ENCODE measurements at regions not wholly inside any gene's neighbourhood (a gene's known extent, or its start where the extent isn't known, plus 50 kb on each side); places are given as distances from the start of the nearest gene placed in this dataset.

DNA sequence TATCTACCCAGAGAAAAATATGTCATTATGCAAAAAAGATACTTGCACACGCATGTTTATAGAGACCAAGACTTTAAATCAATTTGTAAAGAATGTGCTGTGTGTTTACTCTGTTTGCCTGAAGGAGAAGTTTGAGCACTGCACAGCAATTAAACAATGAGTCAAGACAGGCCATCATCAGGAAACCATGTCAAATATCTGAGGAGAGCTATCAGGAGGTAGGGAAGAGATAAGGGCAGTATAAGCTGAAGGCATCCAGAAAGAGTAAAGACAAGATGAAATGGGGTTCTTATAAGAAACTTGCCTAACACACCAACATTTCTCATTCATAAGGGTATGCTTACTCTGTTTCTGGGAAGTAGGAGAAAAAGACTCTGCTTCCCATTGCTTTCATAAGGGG is 405.8 kb upstream of the PTGER4 start:
- peaks cover 4% of the 10 kb centered on the region for H3K9me3 ChIP-seq (ENCODE audit: control insufficient read depth, low read length)
- H3K27me3 ChIP-seq (ENCODE audit: control insufficient read depth, insufficient read depth): no peaks in the 10 kb centered on the region
- no peak for ATAC-seq
- no peak overlapping the region for H3K4me3 ChIP-seq (ENCODE audit: low read length)
- no peaks in the 10 kb centered on the region for H3K4me1 ChIP-seq (ENCODE audit: control insufficient read depth, insufficient read depth, low read length)
- no peak overlapping the region for H3K27ac ChIP-seq (ENCODE audit: low read length)
- intact Hi-C loops (cut with DNase I): no loop called here
- DNase-seq: no peak
- WGBS: 90% methylated on average over 1 of the region's 1 CpG

DNA sequence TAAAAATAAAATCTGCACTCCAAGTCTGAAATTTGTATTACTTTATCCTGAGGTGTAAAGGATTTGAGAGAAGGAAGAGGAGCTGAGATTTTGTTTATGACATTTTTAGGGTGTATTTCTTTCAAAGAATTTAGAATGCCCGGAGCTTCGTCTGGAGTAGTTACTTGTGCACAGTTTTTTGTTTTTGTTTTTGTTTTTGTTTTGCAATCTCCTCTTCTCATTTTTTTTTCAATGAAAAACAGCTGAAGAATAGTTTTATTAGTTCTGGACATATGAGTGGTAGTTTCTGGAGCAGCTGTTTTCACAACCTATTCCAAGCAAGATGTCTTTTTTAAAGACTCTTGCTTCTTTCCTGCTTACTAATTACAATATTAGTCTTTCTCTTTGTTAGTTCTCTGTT is 408.2 kb upstream of the PTGER4 start:
- Histone ChIP-seq H3K4me3 (ENCODE audit: low read length) (no peak overlapping the region), H3K27ac (ENCODE audit: low read length) (no peak overlapping the region), H3K27me3 (ENCODE audit: control insufficient read depth, insufficient read depth) (no peaks in the 10 kb centered on the region), H3K4me1 (ENCODE audit: control insufficient read depth, insufficient read depth, low read length) (no peaks in the 10 kb centered on the region), H3K9me3 (ENCODE audit: control insufficient read depth, low read length) (no peaks in the 10 kb centered on the region)
- ATAC-seq (no peak), DNase-seq (no peak)
- WGBS: 81% methylated on average over 2 of the region's 2 CpGs
- intact Hi-C loops (cut with DNase I): no loop called here

DNA sequence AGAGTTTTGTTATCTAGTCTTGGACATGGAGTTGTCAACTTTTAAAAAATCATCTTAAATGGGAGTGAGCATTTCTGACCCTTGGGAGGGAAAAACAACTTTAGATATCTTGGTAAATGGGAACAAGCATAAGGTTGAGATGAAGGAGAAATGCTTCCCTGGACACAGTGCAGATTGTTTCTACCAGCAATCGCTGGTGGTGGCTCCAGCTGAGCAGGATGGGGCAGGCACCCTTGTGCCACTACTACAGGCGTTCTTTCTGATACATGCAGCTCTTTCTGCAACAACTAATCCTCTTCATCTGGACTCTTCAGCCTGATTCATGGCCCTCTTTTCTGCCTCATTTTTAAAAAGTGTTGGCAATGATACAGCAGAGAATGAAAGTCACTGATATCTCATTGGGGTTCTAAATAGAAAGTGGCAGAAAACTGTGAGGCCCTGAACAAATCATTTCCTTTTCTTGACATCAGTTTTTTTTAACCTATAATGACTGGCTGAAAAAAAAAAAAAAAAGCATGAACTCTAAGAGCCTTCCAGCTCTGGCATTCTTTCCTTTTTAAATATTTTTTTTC is 409.4 kb upstream of the PTGER4 start:
- Histone ChIP-seq H3K27me3 (ENCODE audit: control insufficient read depth, insufficient read depth) (no peaks in the 10 kb centered on the region), H3K4me3 (ENCODE audit: low read length) (no peak overlapping the region), H3K4me1 (ENCODE audit: control insufficient read depth, insufficient read depth, low read length) (no peaks in the 10 kb centered on the region), H3K9me3 (ENCODE audit: control insufficient read depth, low read length) (no peaks in the 10 kb centered on the region), H3K27ac (ENCODE audit: low read length) (no peak overlapping the region)
- 73% methylated on average over 2 of the region's 2 CpGs for WGBS
- intact Hi-C loops (cut with DNase I): no loop called here
- no peak for ATAC-seq
- no peak for DNase-seq

DNA sequence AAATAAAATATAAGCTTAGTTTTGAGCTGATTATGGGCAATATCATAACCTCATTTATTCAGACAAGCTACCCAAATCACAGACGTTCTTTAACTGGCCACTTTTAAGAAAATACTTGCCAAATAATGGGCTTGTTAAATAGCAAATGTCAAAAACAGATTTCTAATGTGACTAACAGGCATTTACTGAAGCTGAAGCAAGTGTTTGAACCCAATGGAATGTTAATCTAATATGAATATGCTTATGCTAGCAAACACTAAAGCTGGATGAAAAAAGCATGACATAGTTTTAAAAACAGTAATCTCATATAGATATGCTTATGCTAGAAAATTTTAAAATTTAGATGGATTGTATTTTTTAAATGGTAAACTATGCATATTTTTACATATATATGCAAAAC is 411.6 kb upstream of the PTGER4 start:
- no peaks in the 10 kb centered on the region for H3K9me3 ChIP-seq (ENCODE audit: control insufficient read depth, low read length)
- H3K4me1 ChIP-seq (ENCODE audit: control insufficient read depth, insufficient read depth, low read length): no peaks in the 10 kb centered on the region
- DNase-seq (no peak), ATAC-seq (no peak)
- intact Hi-C loops (cut with DNase I): no loop called here
- H3K4me3 ChIP-seq (ENCODE audit: low read length): no peak overlapping the region
- 49% methylated on average over 1 of the region's 1 CpG for WGBS
- H3K27ac ChIP-seq (ENCODE audit: low read length): no peak overlapping the region
- no peaks in the 10 kb centered on the region for H3K27me3 ChIP-seq (ENCODE audit: control insufficient read depth, insufficient read depth)

DNA sequence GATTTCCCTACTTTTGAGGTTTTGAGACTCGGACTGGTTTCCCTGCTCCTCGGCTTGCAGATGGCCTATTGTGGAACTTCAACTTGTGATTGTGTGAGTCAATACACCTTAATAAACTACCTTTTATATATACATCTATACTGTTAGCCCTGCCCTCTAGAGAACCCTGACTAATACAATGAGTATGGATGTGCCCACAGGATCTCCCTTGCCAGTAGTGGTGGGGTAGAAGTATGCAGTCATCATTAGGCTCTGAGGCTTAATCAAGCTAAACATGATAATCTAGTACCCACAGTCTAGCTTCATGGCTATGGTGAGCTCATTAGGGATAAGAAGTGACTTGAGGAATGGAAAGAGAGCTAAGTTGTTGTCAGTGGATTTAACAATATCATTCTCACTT is 412.8 kb upstream of the PTGER4 start:
- intact Hi-C loops (cut with DNase I): no loop called here
- no peaks in the 10 kb centered on the region for H3K9me3 ChIP-seq (ENCODE audit: control insufficient read depth, low read length)
- no peak overlapping the region for H3K27ac ChIP-seq (ENCODE audit: low read length)
- ATAC-seq (no peak), DNase-seq (no peak)
- H3K4me1 ChIP-seq (ENCODE audit: control insufficient read depth, insufficient read depth, low read length): no peaks in the 10 kb centered on the region
- H3K27me3 ChIP-seq (ENCODE audit: control insufficient read depth, insufficient read depth): no peaks in the 10 kb centered on the region
- WGBS: 95% methylated on average over 2 of the region's 2 CpGs
- no peak overlapping the region for H3K4me3 ChIP-seq (ENCODE audit: low read length)

DNA sequence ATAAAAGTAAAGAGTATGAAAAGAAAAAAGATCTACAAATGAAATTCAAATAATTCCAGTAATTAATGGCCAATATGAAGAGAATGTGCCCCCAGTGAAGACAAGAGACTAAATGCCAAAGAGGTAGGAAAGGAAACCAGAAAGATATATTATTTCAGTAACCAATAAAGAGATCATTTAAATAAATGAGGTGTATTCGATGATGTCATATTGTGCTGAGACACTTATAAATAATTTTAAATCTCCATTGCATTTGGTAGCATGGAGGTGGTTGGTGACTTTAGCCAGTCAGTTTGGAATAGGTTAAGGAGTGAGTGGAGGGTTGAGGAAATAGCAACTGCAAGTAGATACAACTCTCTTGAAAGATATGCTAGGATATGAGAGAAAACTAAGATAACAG is 417.7 kb upstream of the PTGER4 start:
- no peak for DNase-seq
- ATAC-seq: no peak
- H3K4me1 ChIP-seq (ENCODE audit: control insufficient read depth, insufficient read depth, low read length): no peaks in the 10 kb centered on the region
- no peaks in the 10 kb centered on the region for H3K27me3 ChIP-seq (ENCODE audit: control insufficient read depth, insufficient read depth)
- 96% methylated on average over 1 of the region's 1 CpG for WGBS
- H3K9me3 ChIP-seq (ENCODE audit: control insufficient read depth, low read length): no peaks in the 10 kb centered on the region
- H3K4me3 ChIP-seq (ENCODE audit: low read length): no peak overlapping the region
- intact Hi-C loops (cut with DNase I): no loop called here
- H3K27ac ChIP-seq (ENCODE audit: low read length): no peak overlapping the region

DNA sequence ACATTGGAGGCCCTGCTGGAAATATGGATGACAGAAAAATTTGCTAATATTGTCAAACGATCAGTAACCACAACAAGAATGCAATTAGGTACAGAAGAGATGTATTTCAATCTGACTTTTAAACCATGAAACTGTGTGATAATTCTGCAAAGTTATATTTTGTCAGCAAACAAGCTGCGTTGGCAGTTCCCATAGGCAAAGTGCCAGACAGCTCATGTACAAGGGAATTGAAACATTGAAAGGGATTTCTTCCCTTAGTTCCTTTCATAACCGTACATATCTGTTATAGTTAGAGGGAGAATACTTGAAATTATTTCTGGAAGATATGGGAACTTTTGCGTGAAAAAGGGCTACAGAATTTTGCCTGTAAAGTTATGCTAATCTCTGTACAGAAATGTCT is 419.4 kb upstream of the PTGER4 start:
- DNase-seq (peak; percentile 44 to 85 (median 69)), ATAC-seq (peak in 1 of 2 donors; percentile 33)
- Histone ChIP-seq H3K9me3 (ENCODE audit: control insufficient read depth, low read length) (no peaks in the 10 kb centered on the region), H3K27me3 (ENCODE audit: control insufficient read depth, insufficient read depth) (no peaks in the 10 kb centered on the region), H3K4me3 (ENCODE audit: low read length) (no peak overlapping the region), H3K4me1 (ENCODE audit: control insufficient read depth, insufficient read depth, low read length) (no peaks in the 10 kb centered on the region), H3K27ac (ENCODE audit: low read length) (no peak overlapping the region)
- 41% methylated on average over 4 of the region's 4 CpGs for WGBS
- intact Hi-C loops (cut with DNase I): no loop called here

DNA sequence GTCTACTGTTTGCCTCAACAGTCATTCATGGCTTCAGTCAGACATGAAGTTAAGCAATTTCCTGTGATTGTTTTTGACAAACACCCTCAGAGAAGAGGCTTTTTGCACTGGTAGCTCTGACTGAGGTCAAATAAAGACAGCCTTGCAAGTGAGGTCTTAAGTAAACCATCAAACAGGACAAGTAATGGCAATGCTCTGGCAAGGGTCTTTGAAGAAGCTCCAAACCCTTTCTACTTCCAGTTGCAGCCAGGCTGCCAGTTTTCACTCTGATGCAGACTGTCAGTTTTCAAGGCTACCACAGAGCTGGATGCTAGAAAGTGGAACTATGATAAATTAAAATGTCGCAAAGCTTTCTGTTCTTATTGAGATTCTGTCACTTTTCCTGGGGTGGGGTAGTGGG is 421.5 kb upstream of the PTGER4 start:
- Histone ChIP-seq H3K27ac (ENCODE audit: low read length) (no peak overlapping the region), H3K9me3 (ENCODE audit: control insufficient read depth, low read length) (no peaks in the 10 kb centered on the region), H3K4me3 (ENCODE audit: low read length) (no peak overlapping the region), H3K27me3 (ENCODE audit: control insufficient read depth, insufficient read depth) (no peaks in the 10 kb centered on the region), H3K4me1 (ENCODE audit: control insufficient read depth, insufficient read depth, low read length) (no peaks in the 10 kb centered on the region)
- DNase-seq (peak in 1 of 3 donors; percentile 47), ATAC-seq (no peak)
- intact Hi-C loops (cut with DNase I): no loop called here
- WGBS: 87% methylated on average over 1 of the region's 1 CpG

DNA sequence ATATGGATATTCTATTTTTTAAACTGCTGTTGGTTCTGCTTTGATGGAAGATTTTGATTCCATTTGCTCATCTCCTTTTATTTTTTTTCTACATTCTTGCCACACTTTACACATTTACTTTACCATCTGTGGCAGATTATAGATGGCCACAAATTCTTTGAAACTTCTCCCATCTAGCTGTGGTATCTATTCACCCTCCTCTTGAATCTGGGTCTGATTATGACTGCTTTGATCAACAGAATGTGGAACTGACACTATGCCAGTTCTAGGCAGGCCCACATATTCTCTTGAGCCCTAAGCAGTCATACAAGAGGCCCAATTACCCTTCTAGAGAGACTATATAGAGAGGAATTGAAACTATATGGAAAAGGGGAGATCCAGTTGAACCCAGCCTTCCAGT is 439.0 kb upstream of the PTGER4 start:
- intact Hi-C loops (cut with DNase I): no loop called here
- H3K4me3 ChIP-seq (ENCODE audit: low read length): no peak overlapping the region
- no peaks in the 10 kb centered on the region for H3K4me1 ChIP-seq (ENCODE audit: control insufficient read depth, insufficient read depth, low read length)
- ATAC-seq (no peak), DNase-seq (no peak)
- H3K27me3 ChIP-seq (ENCODE audit: control insufficient read depth, insufficient read depth): no peaks in the 10 kb centered on the region
- H3K27ac ChIP-seq (ENCODE audit: low read length): no peak overlapping the region
- H3K9me3 ChIP-seq (ENCODE audit: control insufficient read depth, low read length): peaks cover 4% of the 10 kb centered on the region

DNA sequence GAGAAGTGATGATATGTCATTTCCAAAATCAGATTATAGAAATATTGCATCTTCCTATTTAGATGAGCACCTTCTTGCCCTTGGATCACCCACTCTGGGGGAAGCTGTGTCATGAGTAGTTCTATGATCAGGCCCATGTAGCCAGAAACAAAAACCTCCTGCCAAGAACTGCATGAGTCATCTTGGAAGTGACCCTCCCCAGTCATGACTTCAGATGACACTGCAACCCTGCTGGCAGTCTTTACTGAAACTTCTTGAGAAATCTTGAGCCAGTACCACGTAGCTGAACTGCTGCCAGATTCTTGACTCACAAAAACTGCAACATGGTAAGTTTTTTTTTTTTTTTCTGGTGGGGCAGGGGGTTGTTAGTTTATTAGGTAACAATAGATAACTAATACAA is 439.6 kb upstream of the PTGER4 start:
- no peaks in the 10 kb centered on the region for H3K27me3 ChIP-seq (ENCODE audit: control insufficient read depth, insufficient read depth)
- no peak overlapping the region for H3K27ac ChIP-seq (ENCODE audit: low read length)
- H3K4me1 ChIP-seq (ENCODE audit: control insufficient read depth, insufficient read depth, low read length): no peaks in the 10 kb centered on the region
- H3K9me3 ChIP-seq (ENCODE audit: control insufficient read depth, low read length): peaks cover 4% of the 10 kb centered on the region
- ATAC-seq (no peak), DNase-seq (no peak)
- intact Hi-C loops (cut with DNase I): no loop called here
- H3K4me3 ChIP-seq (ENCODE audit: low read length): no peak overlapping the region
- WGBS: 54% methylated on average over 1 of the region's 1 CpG

DNA sequence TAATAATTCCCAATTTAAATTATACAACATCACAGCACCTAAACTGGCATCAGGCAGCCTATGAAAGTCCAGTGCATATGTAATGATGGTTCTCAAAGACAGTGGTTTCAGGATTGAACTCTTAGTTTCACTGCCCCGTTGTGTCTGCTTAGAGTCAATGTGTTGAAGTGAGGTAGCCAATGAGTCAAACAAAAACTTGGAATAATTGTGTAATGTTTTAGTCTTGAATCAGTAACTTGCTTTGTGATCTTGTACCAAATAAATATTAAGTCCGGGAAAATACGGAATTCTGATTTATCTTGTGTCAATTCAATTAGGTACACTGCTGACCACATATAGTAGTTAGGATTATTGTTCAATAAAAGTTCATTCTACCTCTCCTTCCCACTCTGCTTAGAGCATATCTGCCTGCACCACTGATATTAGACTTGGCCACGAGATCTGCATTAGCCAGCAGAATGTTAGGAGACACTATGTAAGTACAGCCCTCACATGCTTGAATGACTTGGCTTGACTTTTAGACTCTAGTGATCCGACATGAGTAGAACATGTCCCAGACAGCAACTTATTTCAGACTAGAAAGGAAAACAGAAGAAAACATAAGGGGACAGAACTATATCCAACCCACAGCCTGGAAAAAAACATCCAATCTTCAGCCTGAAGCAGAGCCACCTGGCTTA is 441.5 kb upstream of the PTGER4 start:
- ATAC-seq (no peak), DNase-seq (no peak)
- intact Hi-C loops (cut with DNase I): no loop called here
- 78% methylated on average over 5 of the region's 5 CpGs for WGBS
- Histone ChIP-seq H3K9me3 (ENCODE audit: control insufficient read depth, low read length) (peaks cover 4% of the 10 kb centered on the region), H3K27ac (ENCODE audit: low read length) (no peak overlapping the region), H3K4me3 (ENCODE audit: low read length) (no peak overlapping the region), H3K4me1 (ENCODE audit: control insufficient read depth, insufficient read depth, low read length) (no peaks in the 10 kb centered on the region), H3K27me3 (ENCODE audit: control insufficient read depth, insufficient read depth) (no peaks in the 10 kb centered on the region)

All from right cardiac atrium (tissue), 5 donors.